Fibroblast of lung (primary cell): ENCODE measurements at regions not wholly inside any gene's neighbourhood (a gene's known extent, or its start where the extent isn't known, plus 50 kb on each side); places are given as distances from the start of the nearest gene placed in this dataset.

ENCODE experiments used
- EZH2 ChIP-seq: IDR thresholded peaks from 2 replicates; pipeline ENCODE4 v1.5.1; 2012; ENCODE audit warnings: low read length, control low read depth, mild to moderate bottlenecking; ENCODE audit errors: missing control alignments
- TF ChIP-seq, protein P1 (sequence below), 2 donors: IDR thresholded peaks in 1 of 2; conservative IDR thresholded peaks in 1 of 2; 1 replicate in 1 of 2; 2 replicates in 1 of 2; pipeline ENCODE4 v1.5.1; 2011 to 2012; ENCODE audit warnings: low read length in 2 of 2, control low read depth in 1 of 2, inconsistent platforms in 1 of 2, low read depth in 1 of 2, mild to moderate bottlenecking in 1 of 2

DNA sequence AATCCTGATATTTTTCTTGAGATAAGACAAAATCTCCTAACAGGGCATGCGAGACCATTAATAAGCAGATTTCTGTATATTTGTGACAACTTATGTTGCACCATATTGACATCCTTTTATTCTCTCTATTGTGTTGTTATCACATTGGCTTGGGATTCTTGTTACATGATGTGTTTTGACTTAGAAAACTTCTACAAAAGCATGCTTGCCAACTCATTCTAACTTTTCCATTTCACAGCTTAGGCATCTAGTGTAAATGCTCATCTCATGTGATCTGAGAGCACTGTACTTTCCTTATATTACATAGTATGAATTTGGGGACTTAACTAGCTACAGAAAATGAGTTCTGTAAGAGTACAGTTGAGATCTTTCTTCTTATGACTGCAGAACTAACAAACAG, 1040.7 kb upstream of the ADGRB3 start:
- TF ChIP-seq, protein P1, sequence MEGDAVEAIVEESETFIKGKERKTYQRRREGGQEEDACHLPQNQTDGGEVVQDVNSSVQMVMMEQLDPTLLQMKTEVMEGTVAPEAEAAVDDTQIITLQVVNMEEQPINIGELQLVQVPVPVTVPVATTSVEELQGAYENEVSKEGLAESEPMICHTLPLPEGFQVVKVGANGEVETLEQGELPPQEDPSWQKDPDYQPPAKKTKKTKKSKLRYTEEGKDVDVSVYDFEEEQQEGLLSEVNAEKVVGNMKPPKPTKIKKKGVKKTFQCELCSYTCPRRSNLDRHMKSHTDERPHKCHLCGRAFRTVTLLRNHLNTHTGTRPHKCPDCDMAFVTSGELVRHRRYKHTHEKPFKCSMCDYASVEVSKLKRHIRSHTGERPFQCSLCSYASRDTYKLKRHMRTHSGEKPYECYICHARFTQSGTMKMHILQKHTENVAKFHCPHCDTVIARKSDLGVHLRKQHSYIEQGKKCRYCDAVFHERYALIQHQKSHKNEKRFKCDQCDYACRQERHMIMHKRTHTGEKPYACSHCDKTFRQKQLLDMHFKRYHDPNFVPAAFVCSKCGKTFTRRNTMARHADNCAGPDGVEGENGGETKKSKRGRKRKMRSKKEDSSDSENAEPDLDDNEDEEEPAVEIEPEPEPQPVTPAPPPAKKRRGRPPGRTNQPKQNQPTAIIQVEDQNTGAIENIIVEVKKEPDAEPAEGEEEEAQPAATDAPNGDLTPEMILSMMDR (conservative IDR thresholded peaks at IDR 0.05 in 1 of 2, IDR thresholded peaks at IDR 0.05 in 1 of 2; ENCODE audit: low read depth in 1 of 2, low read length in 2 of 2) = no peak
- no peak for TF ChIP-seq EZH2
